ENCODE measurements at regions not wholly inside any gene's neighbourhood (a gene's known extent, or its start where the extent isn't known, plus 50 kb on each side); places are given as distances from the start of the nearest gene placed in this dataset.

DNA sequence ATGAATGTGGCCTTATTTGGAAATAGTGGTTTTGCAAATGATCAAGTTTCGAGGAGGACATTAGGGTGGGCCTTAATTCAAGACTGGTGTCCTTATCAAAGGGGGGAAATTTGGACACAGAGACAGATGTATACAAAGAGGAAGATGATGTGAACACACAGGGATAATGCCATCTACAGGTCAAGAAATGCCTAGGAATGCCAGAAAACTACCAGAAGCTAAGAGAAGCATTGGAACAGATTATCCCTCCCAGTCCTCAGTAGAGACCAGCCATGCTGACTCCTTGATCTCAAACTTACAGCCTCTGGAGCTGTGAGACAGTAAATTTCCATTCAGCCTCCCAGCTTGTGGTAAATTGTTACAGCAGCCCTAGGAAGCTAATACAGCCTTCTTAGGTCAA is 151.4 kb downstream of the PTGER3 start:
- H4K20me1 ChIP-seq (replicated peaks in 1 of 2; ENCODE audit: control insufficient read depth in 1 of 2, insufficient read depth in 2 of 2, low read length in 2 of 2), result no peaks in the 10 kb centered on the region
- no peak overlapping the region for H4K91ac ChIP-seq (replicated peaks; ENCODE audit: insufficient read length, low read length)
- WGBS, 2 experiments (ENCODE audit: extremely low coverage in 1 of 2, insufficient coverage in 1 of 2, insufficient read length in 1 of 2, insufficient replicate concordance in 2 of 2, low coverage in 1 of 2, low lambda C conversion rate in 2 of 2, missing lambda C conversion rate in 1 of 2), result 100% methylated on average over 1 of the region's 1 CpG; no CpG with 5 or more reads in 1 of the 2 experiments
- no peak for DNase-seq (ENCODE audit: low read depth in 1 of 2, low spot score in 2 of 2)
- peaks cover 0 to 2% (median 0%) of the 10 kb centered on the region in 4 experiments; a peak in 1 of 7 replicates for H3K4me1 ChIP-seq (replicated peaks in 1 of 4; ENCODE audit: control insufficient read depth in 3 of 4, insufficient read depth in 4 of 4, low read length in 3 of 4)
- POLR2A ChIA-PET (ENCODE audit: partially characterized antibody), result no interaction called here
- no peak overlapping the region for H3K9ac ChIP-seq (replicated peaks in 1 of 4; ENCODE audit: extremely low read depth in 1 of 4, low read depth in 3 of 4, low read length in 3 of 4)
- no peak overlapping the region for H4K5ac ChIP-seq (ENCODE audit: insufficient read length, low read depth, low read length)
- no peak overlapping the region for H2BK15ac ChIP-seq (ENCODE audit: low read length)
- H3K79me1 ChIP-seq (ENCODE audit: low read depth, low read length), result no peaks in the 10 kb centered on the region
- no peak overlapping the region for H3K4me2 ChIP-seq (ENCODE audit: insufficient read depth in 1 of 2, low read depth in 2 of 2, low read length in 2 of 2)
- no peaks in the 10 kb centered on the region for H3K9me3 ChIP-seq (ENCODE audit: insufficient read depth in 2 of 2, low read depth in 1 of 2, low read length in 1 of 2)
- no peak overlapping the region for H4K8ac ChIP-seq (ENCODE audit: extremely low read depth, insufficient read depth, low read length)
- H3K23ac ChIP-seq (ENCODE audit: insufficient read length), result no peak overlapping the region
- no peaks in the 10 kb centered on the region for H3K27me3 ChIP-seq (replicated peaks in 1 of 4; ENCODE audit: control insufficient read depth in 3 of 4, extremely low read depth in 1 of 4, insufficient read depth in 3 of 4, low read length in 3 of 4)
- H3K27ac ChIP-seq (ENCODE audit: low read depth, low read length), result no peak overlapping the region
- TF ChIP-seq, protein P1, sequence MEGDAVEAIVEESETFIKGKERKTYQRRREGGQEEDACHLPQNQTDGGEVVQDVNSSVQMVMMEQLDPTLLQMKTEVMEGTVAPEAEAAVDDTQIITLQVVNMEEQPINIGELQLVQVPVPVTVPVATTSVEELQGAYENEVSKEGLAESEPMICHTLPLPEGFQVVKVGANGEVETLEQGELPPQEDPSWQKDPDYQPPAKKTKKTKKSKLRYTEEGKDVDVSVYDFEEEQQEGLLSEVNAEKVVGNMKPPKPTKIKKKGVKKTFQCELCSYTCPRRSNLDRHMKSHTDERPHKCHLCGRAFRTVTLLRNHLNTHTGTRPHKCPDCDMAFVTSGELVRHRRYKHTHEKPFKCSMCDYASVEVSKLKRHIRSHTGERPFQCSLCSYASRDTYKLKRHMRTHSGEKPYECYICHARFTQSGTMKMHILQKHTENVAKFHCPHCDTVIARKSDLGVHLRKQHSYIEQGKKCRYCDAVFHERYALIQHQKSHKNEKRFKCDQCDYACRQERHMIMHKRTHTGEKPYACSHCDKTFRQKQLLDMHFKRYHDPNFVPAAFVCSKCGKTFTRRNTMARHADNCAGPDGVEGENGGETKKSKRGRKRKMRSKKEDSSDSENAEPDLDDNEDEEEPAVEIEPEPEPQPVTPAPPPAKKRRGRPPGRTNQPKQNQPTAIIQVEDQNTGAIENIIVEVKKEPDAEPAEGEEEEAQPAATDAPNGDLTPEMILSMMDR (IDR thresholded peaks at IDR 0.05; ENCODE audit: control extremely low read depth in 1 of 3, insufficient read depth in 1 of 3, low read depth in 1 of 3, low read length in 3 of 3), result peak in 2 of 3 experiments; percentile 18 to 26; a peak in 2 of 4 replicates
- no peak for TF ChIP-seq CHD2 (IDR thresholded peaks at IDR 0.05; ENCODE audit: low read length)
- no peak for TF ChIP-seq TAF7 (optimal IDR thresholded peaks at IDR 0.05; ENCODE audit: borderline replicate concordance, low read depth, low read length)
- TF ChIP-seq RAD21 (IDR thresholded peaks at IDR 0.05 in 1 of 2, conservative IDR thresholded peaks at IDR 0.05 in 1 of 2; ENCODE audit: low read depth in 2 of 2, low read length in 2 of 2), result peak; percentile 36 to 40; a peak in 3 of 4 replicates
- no peak overlapping the region for H2BK12ac ChIP-seq (ENCODE audit: low read depth, low read length)
- CTCF ChIA-PET (ENCODE audit: partially characterized antibody), result interaction anchor here (0.6 to 2.8 kb wide), 19 partner anchors 9 to 367 kb away, joined by 3 to 23 read pairs (median 4); no protein-coding TSS in a partner anchor
- H3K14ac ChIP-seq (ENCODE audit: insufficient read length), result no peak overlapping the region
- H2AFZ ChIP-seq (ENCODE audit: low read length), result 0 out of 2 replicates have a peak overlapping the region, but pooled peaks have one; percentile 19
- H2BK5ac ChIP-seq (ENCODE audit: low read depth, low read length), result no peak overlapping the region
- no peak overlapping the region for H3K4ac ChIP-seq (replicated peaks; ENCODE audit: insufficient read length, low read depth, low read length)
- no peak for FAIRE-seq
- H2BK20ac ChIP-seq (ENCODE audit: low read length), result no peak overlapping the region
- H3K36me3 ChIP-seq (ENCODE audit: control insufficient read depth in 2 of 4, insufficient read depth in 4 of 4, low read length in 3 of 4), result no peaks in the 10 kb centered on the region
- H3K79me2 ChIP-seq (ENCODE audit: control insufficient read depth in 1 of 2, insufficient read depth in 2 of 2, low read length in 2 of 2), result no peaks in the 10 kb centered on the region
- no peak overlapping the region for H2AK5ac ChIP-seq (ENCODE audit: low read depth, low read length)
- no peak overlapping the region for H3K4me3 ChIP-seq (ENCODE audit: extremely low read depth in 1 of 4, insufficient read depth in 2 of 4, low read depth in 3 of 4, low read length in 4 of 4)
- no peak overlapping the region for H3K56ac ChIP-seq (replicated peaks; ENCODE audit: insufficient read length, low read depth, low read length)
- no peak overlapping the region for H2BK120ac ChIP-seq (replicated peaks; ENCODE audit: low read depth, low read length)
- H3K18ac ChIP-seq (ENCODE audit: extremely low read depth, low read length), result no peak overlapping the region
- H3K23me2 ChIP-seq (ENCODE audit: low read depth, low read length), result no peaks in the 10 kb centered on the region
